HG03469 (cell line): ENCODE measurements at regions not wholly inside any gene's neighbourhood (a gene's known extent, or its start where the extent isn't known, plus 50 kb on each side); places are given as distances from the start of the nearest gene placed in this dataset.

Source experiments
- ATAC-seq: cut with Tn5 transposase; IDR thresholded peaks from one replicate; pipeline ENCODE4 v1.9.1; 2021; ENCODE audit warnings: mild to moderate bottlenecking, moderate library complexity, moderate number of reproducible peaks; ENCODE audit not compliant: unreplicated experiment

DNA sequence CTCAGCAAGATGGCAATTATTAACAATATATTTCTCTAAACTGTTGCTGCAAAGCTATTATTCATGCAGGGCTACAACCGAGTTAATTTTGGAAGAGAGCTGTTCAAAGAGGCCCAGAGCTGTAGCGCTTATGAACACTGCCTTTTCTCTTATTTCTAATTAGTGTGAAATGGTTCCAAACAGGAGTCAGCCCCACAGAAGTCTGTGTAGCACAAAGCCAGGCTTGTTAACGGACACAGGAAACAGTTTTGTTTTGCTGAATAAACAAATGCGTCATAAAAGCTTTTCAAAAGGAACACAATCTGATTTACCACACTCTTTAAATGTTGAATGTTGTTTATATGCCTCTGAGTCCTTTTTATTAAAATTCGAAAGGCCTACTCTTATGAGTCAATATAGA, 396.5 kb downstream of the ANXA1 start:
- no peak for ATAC-seq

GRCh38 chr9:73549991-73550390, 398.3 kb downstream of the ANXA1 start:
- ATAC-seq: no peak

GRCh38 chr9:73553295-73553694, 401.6 kb downstream of the ANXA1 start:
- no peak for ATAC-seq

DNA sequence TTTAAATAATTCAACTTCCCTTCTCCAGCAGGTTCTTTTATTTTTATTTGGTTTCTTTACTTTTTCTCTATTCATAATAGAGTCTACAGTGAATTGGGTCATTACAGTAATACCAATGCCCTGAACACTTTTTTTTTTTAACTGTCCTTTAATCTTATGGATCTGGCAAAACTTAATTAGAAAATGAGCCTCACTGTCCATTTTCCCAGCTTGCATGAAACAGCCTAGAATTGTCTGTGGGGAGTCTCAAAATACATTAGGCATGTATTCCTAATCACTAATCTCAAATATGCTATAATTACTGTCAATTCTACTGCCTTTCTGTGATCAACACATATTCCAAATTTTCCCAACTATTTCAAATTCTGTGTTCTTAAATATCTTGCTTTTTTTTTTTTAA, 406.8 kb downstream of the ANXA1 start:
- ATAC-seq: no peak

- no peak for ATAC-seq
Measured at GRCh38 chr9:73565026-73565425, 413.4 kb downstream of the ANXA1 start.

GRCh38 chr9:73565833-73566465, 414.3 kb downstream of the ANXA1 start:
- ATAC-seq: no peak

- ATAC-seq: no peak
Measured at GRCh38 chr9:73566627-73567026, 415.0 kb downstream of the ANXA1 start.

DNA sequence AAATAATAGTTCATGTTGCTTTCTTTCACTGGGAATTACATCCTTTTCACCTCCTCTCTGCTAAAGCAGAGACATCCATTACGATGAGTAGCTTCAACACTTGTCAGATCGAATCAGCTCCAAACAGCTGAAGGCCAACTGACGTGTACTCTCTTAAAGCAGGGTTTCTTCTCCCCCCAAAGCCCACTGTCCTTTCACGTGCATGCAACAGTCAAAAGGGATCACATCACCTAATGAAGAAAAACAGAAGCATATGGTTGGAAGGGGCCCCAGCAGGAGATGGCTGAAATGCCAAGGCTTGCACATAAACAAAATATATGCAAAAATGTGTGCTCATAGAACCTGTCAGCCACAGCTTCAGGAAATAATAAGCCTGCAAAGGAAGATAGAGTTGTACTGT, 421.6 kb downstream of the ANXA1 start:
- ATAC-seq: no peak

GRCh38 chr9:73575101-73576060, 423.7 kb downstream of the ANXA1 start:
- ATAC-seq: no peak

DNA sequence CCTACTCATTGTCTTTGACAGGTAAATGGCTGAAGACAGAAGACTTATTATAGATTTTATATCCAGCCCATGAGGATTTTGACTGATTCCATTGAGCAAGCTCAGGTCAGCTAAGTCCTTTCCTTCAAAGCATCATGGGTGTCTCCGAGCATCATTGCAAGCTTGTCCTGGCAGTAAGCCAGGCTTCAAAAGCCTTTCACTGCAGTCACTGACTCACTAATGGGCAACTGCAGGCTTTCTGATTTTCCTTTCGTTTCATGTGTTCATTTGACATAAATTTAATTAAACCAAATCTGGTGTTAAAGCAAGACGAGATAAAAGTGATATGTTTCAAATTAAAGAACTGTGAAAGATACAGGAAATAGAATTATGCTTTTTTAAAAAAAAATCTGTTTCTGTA, 426.2 kb downstream of the ANXA1 start:
- no peak for ATAC-seq

DNA sequence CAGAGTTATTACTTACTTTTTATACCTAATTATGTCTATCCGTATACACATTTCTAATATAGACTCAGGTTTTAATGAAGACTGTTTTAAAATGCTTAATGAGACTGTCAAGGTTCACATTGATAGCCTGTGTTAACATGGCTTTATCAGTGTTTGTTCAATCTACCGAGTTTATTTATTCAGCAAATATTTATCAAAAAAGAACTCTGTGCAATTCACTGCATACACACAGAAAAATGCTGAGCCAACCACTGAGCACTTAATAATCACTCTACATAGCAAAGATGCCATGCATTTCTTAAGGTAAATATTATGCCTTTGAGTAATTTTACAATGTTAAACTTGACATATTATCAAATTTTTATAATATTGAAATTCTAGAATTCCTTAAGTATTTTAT, 428.2 kb downstream of the ANXA1 start:
- ATAC-seq: no peak

DNA sequence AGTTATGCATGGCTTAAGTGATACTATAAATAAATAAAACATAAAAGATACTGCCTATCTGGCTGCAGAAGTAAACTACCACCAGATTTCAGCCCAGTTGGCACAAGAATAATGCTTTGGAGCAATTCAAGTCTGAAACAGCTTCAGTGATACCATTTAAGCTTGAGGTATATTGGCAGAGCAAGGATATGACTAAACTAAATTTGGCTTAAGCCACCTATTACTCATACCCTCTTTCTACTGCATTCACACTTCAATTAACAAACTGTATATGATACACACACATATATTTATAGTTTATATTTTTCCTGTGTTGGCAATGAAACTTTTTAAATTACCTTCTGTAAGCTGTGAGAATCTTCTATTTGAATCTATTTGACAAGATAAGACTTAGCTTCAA, 431.9 kb downstream of the ANXA1 start:
- ATAC-seq: no peak

DNA sequence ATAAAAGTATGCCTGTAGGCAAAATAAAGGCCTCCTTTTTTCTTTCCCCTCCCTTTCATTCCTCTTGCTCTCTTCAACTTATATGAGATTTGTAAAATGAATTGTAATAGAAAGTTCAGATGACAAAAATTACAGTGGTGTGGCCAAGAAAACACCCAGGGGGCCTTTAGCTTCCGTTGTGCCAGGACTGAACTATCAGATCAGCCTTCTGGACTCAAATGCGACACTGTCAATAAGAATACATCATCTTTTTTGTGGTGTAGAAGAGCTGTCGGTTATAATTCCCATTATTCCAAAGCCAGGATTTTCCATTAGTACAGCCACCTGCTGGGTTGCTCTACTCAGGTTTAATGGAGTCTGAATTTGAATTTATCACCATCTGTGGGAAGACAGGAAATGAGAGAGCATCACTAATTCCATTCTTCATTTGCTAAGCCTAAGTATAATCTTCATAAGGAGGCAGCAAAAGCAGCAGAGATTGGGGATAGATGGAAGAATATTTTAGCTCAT, 443.4 kb downstream of the ANXA1 start:
- no peak for ATAC-seq

DNA sequence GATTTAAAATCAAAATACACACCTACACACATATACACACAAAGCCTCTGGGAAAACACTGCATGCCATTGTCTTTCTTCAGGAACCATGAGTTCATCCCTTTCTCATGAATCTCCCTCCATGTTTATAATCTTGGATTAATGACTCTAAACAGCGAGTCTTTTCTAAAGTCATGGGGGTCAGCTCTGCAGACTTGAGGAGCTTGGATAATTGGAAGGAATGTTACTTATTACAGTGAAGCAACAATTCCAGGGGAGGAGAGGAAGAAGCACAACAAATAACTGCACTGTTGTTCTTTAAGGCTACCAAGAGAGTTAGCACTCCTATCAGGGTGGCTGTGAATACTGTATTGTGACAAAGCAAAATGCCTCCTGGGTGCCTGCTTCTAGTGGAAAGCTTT, 444.7 kb downstream of the ANXA1 start:
- ATAC-seq: no peak

GRCh38 chr9:73597039-73597438, 445.4 kb downstream of the ANXA1 start:
- no peak for ATAC-seq

DNA sequence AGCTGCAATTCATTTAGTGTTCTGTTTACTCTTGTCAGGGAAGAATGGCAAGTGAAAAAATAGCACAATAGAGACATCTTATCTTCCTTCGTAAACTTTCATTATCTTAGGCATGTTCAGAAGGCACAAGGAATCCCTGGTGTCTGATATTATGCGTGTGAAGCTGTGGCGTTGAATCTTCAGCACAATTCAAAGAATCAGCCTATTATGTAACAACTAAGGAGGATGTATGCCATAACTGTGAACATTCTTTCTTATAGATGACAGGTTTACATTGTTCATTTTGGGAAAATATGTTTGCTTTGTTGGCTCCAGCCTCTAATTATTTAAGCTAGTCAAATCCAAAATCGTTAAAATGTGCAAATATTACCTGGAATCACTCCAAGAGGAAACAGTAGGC, 446.1 kb downstream of the ANXA1 start:
- no peak for ATAC-seq

DNA sequence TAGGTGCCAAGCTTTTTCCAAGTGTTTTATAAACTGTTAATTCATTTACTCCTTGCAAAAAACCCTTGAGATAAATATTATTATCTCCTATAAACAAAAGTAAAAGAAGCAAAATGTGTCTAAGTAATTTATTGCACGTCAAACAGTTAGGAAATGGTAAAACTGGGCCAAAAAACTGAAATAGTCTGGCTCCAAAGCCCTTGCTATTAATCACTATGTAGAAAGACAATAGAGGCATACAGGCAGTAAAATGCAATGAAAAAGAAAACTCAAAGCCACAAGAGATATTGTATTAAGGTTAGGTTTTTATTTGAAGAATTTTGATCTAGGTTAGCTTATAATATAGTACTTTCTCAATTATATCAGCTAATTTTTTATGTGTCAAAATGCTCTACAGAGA, 457.7 kb downstream of the ANXA1 start:
- no peak for ATAC-seq

DNA sequence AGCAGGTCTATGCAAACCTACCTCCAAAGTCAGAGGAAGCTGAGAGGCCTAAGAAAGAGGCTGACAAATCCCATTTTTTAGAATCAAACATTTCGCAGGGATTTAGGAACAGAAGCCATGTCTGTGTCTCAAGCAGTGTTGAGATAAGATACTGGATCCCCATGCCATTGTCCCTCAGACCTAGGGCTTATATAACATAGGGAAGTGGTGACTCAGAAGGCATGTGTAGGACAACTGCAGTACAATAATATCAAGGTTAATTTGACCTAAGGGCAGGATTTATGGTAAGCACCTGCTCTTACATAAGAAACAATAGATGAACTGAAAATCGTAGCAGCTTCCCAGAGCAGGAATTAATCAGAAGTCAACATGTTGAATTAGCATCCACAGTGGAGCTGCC, 459.4 kb downstream of the ANXA1 start:
- no peak for ATAC-seq

GRCh38 chr9:73613092-73613701, 461.5 kb downstream of the ANXA1 start:
- no peak for ATAC-seq

- ATAC-seq: no peak
Measured at GRCh38 chr9:73615557-73615956, 463.9 kb downstream of the ANXA1 start.

DNA sequence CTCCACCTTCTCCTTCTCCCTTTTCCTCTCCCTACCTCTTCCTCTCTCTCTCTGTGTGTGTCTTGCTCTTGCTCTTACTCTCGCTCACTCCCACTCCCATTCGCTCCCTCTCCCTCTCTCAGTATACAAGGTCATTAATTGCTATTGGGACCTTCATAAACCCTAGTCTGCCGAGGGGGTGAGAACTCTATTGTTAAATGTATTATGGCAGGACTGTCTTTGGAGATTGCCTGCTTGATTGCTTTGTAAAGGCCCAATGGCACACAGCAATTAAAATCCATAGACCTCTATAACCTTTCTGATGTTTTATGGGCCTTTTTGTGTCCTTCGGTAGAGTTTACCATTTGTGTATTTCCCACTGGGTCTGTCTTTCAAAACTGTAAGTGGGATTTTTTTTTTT, 465.9 kb downstream of the ANXA1 start:
- ATAC-seq: no peak

GRCh38 chr9:73640971-73641370, 489.3 kb downstream of the ANXA1 start:
- ATAC-seq: no peak
